Neuronal stem cell (in vitro differentiated cells): ENCODE measurements at regions not wholly inside any gene's neighbourhood (a gene's known extent, or its start where the extent isn't known, plus 50 kb on each side); places are given as distances from the start of the nearest gene placed in this dataset.

Source experiments
- DNase-seq: peaks from one replicate; pipeline ENCODE4 v3.0.0-alpha.2; 2013; ENCODE audit warnings: low spot score
- H2AFZ ChIP-seq: one replicate; pipeline ENCODE4 v1.6.1; 2013; ENCODE audit warnings: mild to moderate bottlenecking, low read length, inconsistent platforms
- H2AK5ac ChIP-seq: 2 replicates; pipeline ENCODE4 v1.6.1; 2013; ENCODE audit warnings: low read depth, mild to moderate bottlenecking, inconsistent platforms, low read length, moderate library complexity, mixed read lengths
- H2BK120ac ChIP-seq: 2 replicates; pipeline ENCODE4 v1.6.1; 2013; ENCODE audit warnings: low read depth, mild to moderate bottlenecking, inconsistent platforms, low read length, moderate library complexity, mixed read lengths
- H2BK12ac ChIP-seq: one replicate; pipeline ENCODE4 v1.6.1; 2013; ENCODE audit warnings: low read length, inconsistent platforms
- H2BK15ac ChIP-seq: 2 replicates; pipeline ENCODE4 v1.6.1; 2013; ENCODE audit warnings: mild to moderate bottlenecking, low read length, inconsistent platforms, mixed read lengths
- H2BK5ac ChIP-seq: one replicate; pipeline ENCODE4 v1.6.1; 2013; ENCODE audit warnings: inconsistent platforms, mild to moderate bottlenecking, low read length, moderate library complexity
- H3K14ac ChIP-seq: one replicate; pipeline ENCODE4 v1.6.1; 2013; ENCODE audit warnings: low read length, inconsistent platforms
- H3K18ac ChIP-seq: 2 replicates; pipeline ENCODE4 v1.6.1; 2013; ENCODE audit warnings: low read length, inconsistent platforms
- H3K23ac ChIP-seq: 2 replicates; pipeline ENCODE4 v1.6.1; 2013; ENCODE audit warnings: low read depth, mild to moderate bottlenecking, mixed read lengths, low read length, inconsistent platforms; ENCODE audit not compliant: poor library complexity
- H3K27ac ChIP-seq: replicated peaks from 3 replicates; pipeline ENCODE4 v1.5.1; 2013; ENCODE audit warnings: low read length, inconsistent platforms
- H3K27me3 ChIP-seq, 3 experiments: 2 replicates each; pipeline ENCODE4 v1.6.1; 2013; ENCODE audit warnings: low read length in 3 of 3, mild to moderate bottlenecking in 2 of 3, inconsistent platforms in 1 of 3, low read depth in 1 of 3, mixed read lengths in 1 of 3, moderate library complexity in 1 of 3; ENCODE audit not compliant: control insufficient read depth in 3 of 3, insufficient read depth in 3 of 3
- H3K36me3 ChIP-seq, 2 donors: replicated peaks in 1 of 2; 2 replicates each; pipeline ENCODE4 v1.6.1; 2013; ENCODE audit warnings: low read length in 2 of 2; ENCODE audit not compliant: control insufficient read depth in 2 of 2, insufficient read depth in 2 of 2
- H3K4ac ChIP-seq: 2 replicates; pipeline ENCODE4 v1.6.1; 2013; ENCODE audit warnings: inconsistent platforms, mild to moderate bottlenecking, low read length, moderate library complexity
- H3K4me1 ChIP-seq, 2 donors: 1 replicate in 1 of 2; 2 replicates in 1 of 2; pipeline ENCODE4 v1.6.1; 2013; ENCODE audit warnings: low read length in 2 of 2, low read depth in 1 of 2; ENCODE audit not compliant: control insufficient read depth in 2 of 2, insufficient read depth in 1 of 2
- H3K4me2 ChIP-seq: one replicate; pipeline ENCODE4 v1.6.1; 2013; ENCODE audit warnings: mild to moderate bottlenecking, low read length, inconsistent platforms; ENCODE audit not compliant: insufficient read depth, poor library complexity, severe bottlenecking
- H3K4me3 ChIP-seq, 2 donors: 2 replicates each; pipeline ENCODE4 v1.5.1; 2013; ENCODE audit warnings: low read length in 2 of 2, mild to moderate bottlenecking in 2 of 2, inconsistent platforms in 1 of 2, moderate library complexity in 1 of 2
- H3K79me1 ChIP-seq: one replicate; pipeline ENCODE4 v1.6.1; 2013; ENCODE audit warnings: low read depth, mild to moderate bottlenecking, inconsistent platforms, low read length, moderate library complexity
- H3K9ac ChIP-seq: one replicate; pipeline ENCODE4 v1.6.1; 2013; ENCODE audit warnings: mild to moderate bottlenecking, low read depth, low read length, inconsistent platforms; ENCODE audit not compliant: poor library complexity
- H3K9me3 ChIP-seq, 2 donors: replicated peaks in 1 of 2; 2 replicates each; pipeline versions ENCODE3 to v1.6.1; 2013; ENCODE audit warnings: low read length in 2 of 2, mild to moderate bottlenecking in 2 of 2, inconsistent platforms in 1 of 2, low read depth in 1 of 2, mixed read lengths in 1 of 2, moderate library complexity in 1 of 2; ENCODE audit not compliant: control insufficient read depth in 2 of 2, insufficient read depth in 1 of 2
- H4K8ac ChIP-seq: one replicate; pipeline ENCODE4 v1.6.1; 2013; ENCODE audit warnings: low read depth, mild to moderate bottlenecking, inconsistent platforms, low read length, moderate library complexity
- H4K91ac ChIP-seq: one replicate; pipeline ENCODE4 v1.6.1; 2013; ENCODE audit warnings: low read length, low read depth, mild to moderate bottlenecking, inconsistent platforms; ENCODE audit not compliant: poor library complexity
- WGBS, 2 donors: extraction: QIAGEN DNeasy Blood & Tissue Kit; methylation state at CpG; one replicate each; pipeline ENCODE4 v1.1.7; 2013; ENCODE audit warnings: missing lambda C conversion rate in 2 of 2, mixed read lengths in 1 of 2; ENCODE audit not compliant: insufficient read length in 2 of 2, insufficient replicate concordance in 1 of 2; ENCODE audit errors: extremely low coverage in 2 of 2; 5-methylcytosine and 5-hydroxymethylcytosine counted together

- no peak overlapping the region for H3K27ac ChIP-seq
Observed at GRCh38 chr12:59405992-59406391, 189.8 kb upstream of the SLC16A7 start.

GRCh38 chr12:59404109-59404650 is 191.6 kb upstream of the SLC16A7 start:
- Histone ChIP-seq H3K4me2 (no peak overlapping the region), H2BK5ac (no peak overlapping the region), H3K4me1 (no peaks in the 10 kb centered on the region), H2AFZ (no peak overlapping the region), H2BK120ac (no peak overlapping the region), H3K27me3 (no peaks in the 10 kb centered on the region), H3K9me3 (no peaks in the 10 kb centered on the region), H4K91ac (no peak overlapping the region), H2BK12ac (no peak overlapping the region), H3K27ac (no peak overlapping the region), H3K4ac (no peak overlapping the region), H3K36me3 (no peaks in the 10 kb centered on the region), H2BK15ac (no peak overlapping the region), H3K9ac (no peak overlapping the region), H2AK5ac (no peak overlapping the region), H4K8ac (no peak overlapping the region), H3K23ac (no peak overlapping the region), H3K14ac (no peak overlapping the region), H3K79me1 (no peaks in the 10 kb centered on the region), H3K4me3 (no peak overlapping the region), H3K18ac (no peak overlapping the region)
- no peak for DNase-seq

More at GRCh38 chr12:59405992-59406391, 189.8 kb upstream of the SLC16A7 start:
- Histone ChIP-seq H3K4me2 (no peak overlapping the region), H2BK12ac (no peak overlapping the region), H3K9me3 (no peaks in the 10 kb centered on the region), H3K79me1 (no peaks in the 10 kb centered on the region), H3K23ac (no peak overlapping the region), H2BK5ac (no peak overlapping the region), H2BK15ac (no peak overlapping the region), H3K36me3 (no peaks in the 10 kb centered on the region), H3K4ac (no peak overlapping the region), H3K27me3 (no peaks in the 10 kb centered on the region), H3K18ac (no peak overlapping the region), H3K4me3 (no peak overlapping the region), H4K8ac (no peak overlapping the region), H3K9ac (no peak overlapping the region), H3K14ac (no peak overlapping the region), H2AFZ (no peak overlapping the region), H3K4me1 (no peaks in the 10 kb centered on the region), H2AK5ac (no peak overlapping the region), H4K91ac (no peak overlapping the region), H2BK120ac (no peak overlapping the region)
- DNase-seq, result no peak

- no peak overlapping the region for H3K4me2 ChIP-seq
- no peak overlapping the region for H2BK120ac ChIP-seq
- no peak overlapping the region for H2AFZ ChIP-seq
- no peak overlapping the region for H2BK12ac ChIP-seq
- H3K79me1 ChIP-seq, result no peaks in the 10 kb centered on the region
- no peak overlapping the region for H2BK15ac ChIP-seq
- no peak overlapping the region for H3K4me3 ChIP-seq
- H3K27ac ChIP-seq, result no peak overlapping the region
- no peaks in the 10 kb centered on the region for H3K27me3 ChIP-seq
- H3K36me3 ChIP-seq, result no peaks in the 10 kb centered on the region
- H4K8ac ChIP-seq, result no peak overlapping the region
- no peak overlapping the region for H2BK5ac ChIP-seq
- no CpG with 5 or more reads among the region's 3 CpGs for WGBS, 2 donors
- H4K91ac ChIP-seq, result no peak overlapping the region
- H3K18ac ChIP-seq, result no peak overlapping the region
- no peaks in the 10 kb centered on the region for H3K9me3 ChIP-seq
- no peak overlapping the region for H3K9ac ChIP-seq
- no peak overlapping the region for H3K4ac ChIP-seq
- no peak overlapping the region for H3K14ac ChIP-seq
- no peak overlapping the region for H2AK5ac ChIP-seq
- peak; percentile 58 for DNase-seq
- no peak overlapping the region for H3K23ac ChIP-seq
- no peaks in the 10 kb centered on the region for H3K4me1 ChIP-seq
Observed at GRCh38 chr12:59403259-59403932, 192.4 kb upstream of the SLC16A7 start.

GRCh38 chr12:59401862-59402261 is 194.0 kb upstream of the SLC16A7 start:
- H4K91ac ChIP-seq, result no peak overlapping the region
- no peak overlapping the region for H3K4me3 ChIP-seq
- no peak overlapping the region for H2BK15ac ChIP-seq
- no peak overlapping the region for H3K23ac ChIP-seq
- H3K14ac ChIP-seq, result no peak overlapping the region
- H3K4me2 ChIP-seq, result no peak overlapping the region
- H3K36me3 ChIP-seq, result no peaks in the 10 kb centered on the region
- H2AFZ ChIP-seq, result no peak overlapping the region
- no peaks in the 10 kb centered on the region for H3K79me1 ChIP-seq
- no peak overlapping the region for H3K9ac ChIP-seq
- H3K18ac ChIP-seq, result no peak overlapping the region
- H2BK12ac ChIP-seq, result no peak overlapping the region
- no peak overlapping the region for H3K4ac ChIP-seq
- no CpG with 5 or more reads among the region's 2 CpGs for WGBS, 2 donors
- no peaks in the 10 kb centered on the region for H3K27me3 ChIP-seq
- H3K4me1 ChIP-seq, result no peaks in the 10 kb centered on the region
- no peak overlapping the region for H2BK5ac ChIP-seq
- DNase-seq, result no peak
- no peak overlapping the region for H4K8ac ChIP-seq
- no peak overlapping the region for H3K27ac ChIP-seq
- no peak overlapping the region for H2BK120ac ChIP-seq
- no peak overlapping the region for H2AK5ac ChIP-seq
- no peaks in the 10 kb centered on the region for H3K9me3 ChIP-seq
